ENCODE measurements at regions not wholly inside any gene's neighbourhood (a gene's known extent, or its start where the extent isn't known, plus 50 kb on each side); places are given as distances from the start of the nearest gene placed in this dataset.

DNA sequence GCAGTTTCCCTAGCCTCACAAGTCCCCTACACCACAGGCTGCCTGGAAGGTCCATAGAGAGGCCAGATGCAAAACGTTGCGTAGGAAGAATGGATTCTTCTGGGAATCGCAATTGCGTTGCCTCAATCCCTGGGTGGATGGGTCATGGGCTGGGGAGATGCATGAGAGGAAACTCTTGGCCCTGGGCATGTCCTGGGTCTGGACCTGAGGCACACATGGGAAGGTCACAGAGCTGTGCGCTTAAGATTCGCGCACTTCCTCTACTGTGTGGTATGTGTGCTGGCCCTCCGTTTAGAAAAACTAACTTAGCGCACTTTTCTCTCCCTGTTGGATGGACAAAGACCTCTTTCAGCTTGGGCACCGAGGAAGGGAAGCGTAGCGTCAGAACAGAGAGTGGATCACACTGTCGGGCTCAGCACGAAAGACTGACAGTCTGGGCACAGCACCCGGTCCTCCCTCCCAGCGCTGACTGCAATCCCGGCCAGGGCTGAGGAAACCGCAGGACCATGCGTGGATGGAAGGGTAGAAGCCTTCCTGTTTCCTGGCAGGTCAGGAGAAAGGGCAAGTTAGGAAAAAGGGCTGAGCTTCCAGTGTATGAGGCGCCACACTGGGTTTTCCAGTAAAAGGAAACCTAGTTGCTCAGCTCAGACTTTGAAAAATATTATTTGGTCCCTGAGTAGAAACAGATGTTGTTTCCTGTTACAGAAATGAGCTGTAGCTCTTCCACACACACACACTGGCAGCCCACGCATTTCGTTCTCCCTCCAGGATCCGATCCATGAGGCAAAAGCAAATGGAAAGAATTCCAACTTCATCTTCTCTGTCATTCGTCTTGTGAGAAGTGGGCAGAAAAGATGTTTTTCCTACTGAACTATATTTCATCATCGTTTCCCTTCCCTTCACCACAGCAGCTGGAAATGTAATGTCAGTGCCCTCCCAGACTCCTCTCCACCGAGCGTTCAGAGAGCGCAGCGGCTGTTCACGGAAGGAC lies 86.0 kb downstream of the ING1 start:
- ChIA-PET POLR2A (no interaction called here), CTCF (interaction anchor here (1.2 to 1.4 kb wide), 3 partner anchors 19 to 206 kb away, joined by 3 read pairs; no protein-coding TSS in a partner anchor)
- Histone ChIP-seq H3F3A (replicated peaks; ENCODE audit: insufficient read depth) (peaks cover 4% of the 10 kb centered on the region), H3K9me2 (no peaks in the 10 kb centered on the region), H4K20me1 (ENCODE audit: insufficient read depth) (no peaks in the 10 kb centered on the region), H3K27me3 (ENCODE audit: insufficient read depth) (no peaks in the 10 kb centered on the region; the same call in 1 of the 2 replicates), H3K27ac (ENCODE audit: low read depth in 2 of 2, low read length in 1 of 2) (peak overlapping the region in 1 of 2 experiments; percentile 56; a peak in 2 of 4 replicates), H3K4me2 (peak overlapping the region; percentile 55; the same call in 1 of the 2 replicates), H3K4me3 (ENCODE audit: low read depth in 2 of 2, low read length in 1 of 2) (no peak overlapping the region; a peak in 2 of 4 replicates), H3K9ac (no peak overlapping the region), H3K4me1 (ENCODE audit: control insufficient read depth in 1 of 2, insufficient read depth in 2 of 2, low read depth in 1 of 2, low read length in 1 of 2) (peaks cover 0 to 11% of the 10 kb centered on the region in 2 experiments; a peak in 1 of 4 replicates), H3K36me3 (replicated peaks in 1 of 2; ENCODE audit: control insufficient read depth in 1 of 2, insufficient read depth in 2 of 2, low read length in 1 of 2) (no peaks in the 10 kb centered on the region), H3K79me2 (ENCODE audit: insufficient read depth) (no peaks in the 10 kb centered on the region), H3K9me3 (no peaks in the 10 kb centered on the region), H2AFZ (ENCODE audit: low read depth) (peak overlapping the region; percentile 68; the same call in 1 of the 2 replicates)
- no peak for DNase-seq
- TF ChIP-seq TCF12 (IDR thresholded peaks at IDR 0.05): peak; percentile 61
- no peak for TF ChIP-seq MXI1 (IDR thresholded peaks at IDR 0.05; ENCODE audit: low read depth, low read length)
- no peak for TF ChIP-seq FOSL2 (IDR thresholded peaks at IDR 0.05; ENCODE audit: borderline replicate concordance, low read depth)
- TF ChIP-seq RCOR1 (IDR thresholded peaks at IDR 0.05; ENCODE audit: low read length): no peak
- WGBS (ENCODE audit: low lambda C conversion rate): 56% methylated on average over 25 of the region's 30 CpGs

- 62% methylated on average over 3 of the region's 7 CpGs for WGBS (ENCODE audit: low lambda C conversion rate)
- Histone ChIP-seq H3K4me1 (ENCODE audit: control insufficient read depth in 1 of 2, insufficient read depth in 2 of 2, low read depth in 1 of 2, low read length in 1 of 2) (peaks cover 0 to 11% of the 10 kb centered on the region in 2 experiments; a peak in 1 of 4 replicates), H3K9me2 (no peaks in the 10 kb centered on the region), H4K20me1 (ENCODE audit: insufficient read depth) (no peaks in the 10 kb centered on the region), H2AFZ (ENCODE audit: low read depth) (no peak overlapping the region), H3F3A (replicated peaks; ENCODE audit: insufficient read depth) (peaks cover 4% of the 10 kb centered on the region), H3K9me3 (no peaks in the 10 kb centered on the region), H3K27ac (ENCODE audit: low read depth in 2 of 2, low read length in 1 of 2) (no peak overlapping the region), H3K36me3 (replicated peaks in 1 of 2; ENCODE audit: control insufficient read depth in 1 of 2, insufficient read depth in 2 of 2, low read length in 1 of 2) (no peaks in the 10 kb centered on the region), H3K4me2 (no peak overlapping the region), H3K4me3 (ENCODE audit: low read depth in 2 of 2, low read length in 1 of 2) (no peak overlapping the region), H3K79me2 (ENCODE audit: insufficient read depth) (no peaks in the 10 kb centered on the region), H3K9ac (no peak overlapping the region), H3K27me3 (ENCODE audit: insufficient read depth) (peaks cover 7% of the 10 kb centered on the region)
- TF ChIP-seq POLR2AphosphoS5 (IDR thresholded peaks at IDR 0.05; ENCODE audit: low read depth, low read length) (no peak), NFIC (IDR thresholded peaks at IDR 0.05; ENCODE audit: borderline replicate concordance) (no peak), CTCF (IDR thresholded peaks at IDR 0.05) (no peak), RAD21 (IDR thresholded peaks at IDR 0.05; ENCODE audit: low read length) (no peak), FOXJ3 (CRISPR knock-in tag; IDR thresholded peaks at IDR 0.05) (no peak), IRF3 (IDR thresholded peaks at IDR 0.05; ENCODE audit: low read depth, low read length) (no peak), CHD2 (IDR thresholded peaks at IDR 0.05; ENCODE audit: low read length, partially characterized antibody) (no peak), TAF1 (IDR thresholded peaks at IDR 0.05; ENCODE audit: borderline replicate concordance, low read depth, low read length) (no peak)
- TF ChIP-seq, protein P1, sequence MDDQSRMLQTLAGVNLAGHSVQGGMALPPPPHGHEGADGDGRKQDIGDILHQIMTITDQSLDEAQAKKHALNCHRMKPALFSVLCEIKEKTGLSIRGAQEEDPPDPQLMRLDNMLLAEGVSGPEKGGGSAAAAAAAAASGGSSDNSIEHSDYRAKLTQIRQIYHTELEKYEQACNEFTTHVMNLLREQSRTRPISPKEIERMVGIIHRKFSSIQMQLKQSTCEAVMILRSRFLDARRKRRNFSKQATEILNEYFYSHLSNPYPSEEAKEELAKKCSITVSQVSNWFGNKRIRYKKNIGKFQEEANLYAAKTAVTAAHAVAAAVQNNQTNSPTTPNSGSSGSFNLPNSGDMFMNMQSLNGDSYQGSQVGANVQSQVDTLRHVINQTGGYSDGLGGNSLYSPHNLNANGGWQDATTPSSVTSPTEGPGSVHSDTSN (IDR thresholded peaks at IDR 0.05): no peak
- ChIA-PET POLR2A (no interaction called here), CTCF (interaction anchor here (1.3 kb wide), 1 partner anchor 17 kb away, joined by 5 read pairs; no protein-coding TSS in a partner anchor)
- DNase-seq: no peak
These were observed 87.5 kb downstream of the ING1 start for GRCh38 chr13:110801044-110801443.

Measured in SK-N-SH (cell line).